Endothelial cell of umbilical vein (primary cell): ENCODE measurements at regions not wholly inside any gene's neighbourhood (a gene's known extent, or its start where the extent isn't known, plus 50 kb on each side); places are given as distances from the start of the nearest gene placed in this dataset.

Experiments used
- BruUV-seq: library from RNA; stranded (reverse); fragments of 400-500 nt; replicated peaks from 2 replicates; lab custom pipeline; 2021; lab: Mats Ljungman, UMichigan
- CTCF ChIA-PET: fragments of 300-600, 350-600 bp; sonication (Branson Sonifier 250); formaldehyde crosslinking; loops from one replicate; lab custom pipeline; 2021; ENCODE audit warnings: antibody characterized with exemption, inconsistent platforms; lab: Charles Lee
- POLR2A ChIA-PET: fragments of 300-600, 350-600 bp; sonication (Branson Sonifier 250); formaldehyde crosslinking; loops from one replicate; lab custom pipeline; 2021; ENCODE audit warnings: antibody characterized with exemption, inconsistent platforms; lab: Charles Lee
- DNase-seq: peaks from one replicate; pipeline ENCODE4 v3.0.0-alpha.2; 2011; ENCODE audit warnings: low read depth, low spot score
- FAIRE-seq: peaks from 2 replicates; lab custom pipeline; 2011; peaks lifted over from hg19 to GRCh38; lab: Jason Lieb, UNC
- H2AFZ ChIP-seq: 2 replicates; pipeline ENCODE4 v1.6.0; 2012; ENCODE audit warnings: low read depth, low read length, control low read depth, inconsistent platforms
- H3K27ac ChIP-seq: 2 replicates; pipeline ENCODE4 v1.5.1; 2011; ENCODE audit warnings: low read depth, mild to moderate bottlenecking, control low read depth, low read length, moderate library complexity; ENCODE audit not compliant: insufficient read depth
- H3K27me3 ChIP-seq, 2 experiments: 2 replicates each; pipeline versions ENCODE4 v1.6.0 to v1.6.1; 2011; ENCODE audit warnings: low read length in 2 of 2, mixed read lengths in 1 of 2; ENCODE audit not compliant: control insufficient read depth in 2 of 2, insufficient read depth in 2 of 2
- H3K36me3 ChIP-seq, 2 experiments: 2 replicates in 1 of 2; 3 replicates in 1 of 2; pipeline ENCODE4 v1.5.1; 2011; ENCODE audit warnings: low read length in 2 of 2, mild to moderate bottlenecking in 1 of 2, moderate library complexity in 1 of 2; ENCODE audit not compliant: control insufficient read depth in 2 of 2, insufficient read depth in 2 of 2; ENCODE audit errors: extremely low read depth in 1 of 2
- H3K4me1 ChIP-seq: 3 replicates; pipeline ENCODE4 v1.5.1; 2011; ENCODE audit warnings: mild to moderate bottlenecking, low read length; ENCODE audit not compliant: control insufficient read depth, insufficient read depth; ENCODE audit errors: extremely low read depth
- H3K4me2 ChIP-seq: 2 replicates; pipeline ENCODE4 v1.6.1; 2011; ENCODE audit warnings: low read length, control low read depth, mixed read lengths; ENCODE audit not compliant: insufficient read depth
- H3K4me3 ChIP-seq, 3 experiments: fragments of 200-600 bp in 1 of 3; sonication (generic), shearing (Covaris generic) in 1 of 3; replicated peaks in 1 of 3; 2 replicates each; pipeline ENCODE4 v1.5.1; 2011 to 2016; ENCODE audit warnings: control low read depth in 3 of 3, low read length in 3 of 3, mild to moderate bottlenecking in 2 of 3, inconsistent platforms in 1 of 3, low read depth in 1 of 3, moderate library complexity in 1 of 3; ENCODE audit not compliant: insufficient read depth in 1 of 3
- H3K79me2 ChIP-seq: 2 replicates; pipeline ENCODE4 v1.6.0; 2012; ENCODE audit warnings: low read length, inconsistent platforms; ENCODE audit not compliant: control insufficient read depth, insufficient read depth
- H3K9ac ChIP-seq: replicated peaks from 2 replicates; pipeline ENCODE3; 2011; ENCODE audit warnings: low read length, control low read depth; ENCODE audit not compliant: insufficient read depth; ENCODE audit errors: extremely low read depth
- H3K9me1 ChIP-seq: replicated peaks from 3 replicates; pipeline ENCODE4 v1.6.0; 2011; ENCODE audit warnings: mild to moderate bottlenecking, low read length; ENCODE audit not compliant: control insufficient read depth, insufficient read depth; ENCODE audit errors: extremely low read depth
- H3K9me3 ChIP-seq: replicated peaks from 2 replicates; pipeline ENCODE4 v1.5.1; 2012; ENCODE audit warnings: low read length, inconsistent platforms; ENCODE audit not compliant: control insufficient read depth, insufficient read depth
- H4K20me1 ChIP-seq: replicated peaks from 2 replicates; pipeline ENCODE3; 2011; ENCODE audit warnings: mild to moderate bottlenecking, low read length; ENCODE audit not compliant: control insufficient read depth, insufficient read depth; ENCODE audit errors: extremely low read depth
- EZH2 ChIP-seq: IDR thresholded peaks from 2 replicates; pipeline ENCODE4 v1.6.1; 2012; ENCODE audit warnings: borderline replicate concordance, low read depth, mild to moderate bottlenecking, moderate library complexity, low read length, inconsistent platforms; ENCODE audit not compliant: severe bottlenecking
- FOS ChIP-seq: IDR thresholded peaks from 2 replicates; pipeline ENCODE4 v1.6.1; 2011; ENCODE audit warnings: mild to moderate bottlenecking, low read length, moderate library complexity, borderline replicate concordance; ENCODE audit not compliant: insufficient read depth
- GATA2 ChIP-seq: IDR thresholded peaks from 2 replicates; pipeline ENCODE4 v1.7.0; 2011; ENCODE audit warnings: low read depth, mild to moderate bottlenecking, moderate library complexity, mixed read lengths, low read length; ENCODE audit not compliant: insufficient read length, insufficient read depth
- JUN ChIP-seq: IDR thresholded peaks from 2 replicates; pipeline ENCODE4 v1.6.1; 2011; ENCODE audit warnings: borderline replicate concordance, low read depth; ENCODE audit not compliant: insufficient read length, insufficient read depth
- MAX ChIP-seq: IDR thresholded peaks from 2 replicates; pipeline ENCODE4 v1.6.1; 2011; ENCODE audit not compliant: insufficient read depth, insufficient read length
- MYC ChIP-seq: IDR thresholded peaks from one replicate; pipeline ENCODE4 v1.6.1; 2011; ENCODE audit warnings: mild to moderate bottlenecking, low read depth, low read length
- POLR2A ChIP-seq: IDR thresholded peaks from 2 replicates; pipeline ENCODE4 v1.6.1; 2012; ENCODE audit warnings: low read depth, mild to moderate bottlenecking, control low read depth, low read length
- POLR2AphosphoS5 ChIP-seq: IDR thresholded peaks from 2 replicates; pipeline ENCODE4 v1.6.1; 2012; ENCODE audit warnings: low read depth, mild to moderate bottlenecking, control low read depth, low read length, moderate library complexity; ENCODE audit not compliant: insufficient read depth
- dilution Hi-C: fragments of 300-500 bp; cut with MboI; formaldehyde crosslinking; loops from one replicate; pipeline ENCODE4 v1.15.0; 2019; ENCODE audit warnings: low sequenced_read_pairs; ENCODE audit not compliant: extremely low pct_ligation_motif_present
- intact Hi-C: fragments of 100-400 bp; cut with micrococcal nuclease; formaldehyde crosslinking; loops from one replicate; pipeline ENCODE4 v1.10.0; 2022
- TF ChIP-seq, protein P1 (sequence below), 2 donors: IDR thresholded peaks; 1 replicate in 1 of 2; 2 replicates in 1 of 2; pipeline ENCODE4 v1.5.1; 2011; ENCODE audit warnings: low read length in 2 of 2, mild to moderate bottlenecking in 2 of 2, moderate library complexity in 2 of 2, control low read depth in 1 of 2, inconsistent platforms in 1 of 2, low read depth in 1 of 2; ENCODE audit not compliant: insufficient read depth in 1 of 2; ENCODE audit errors: extremely low read depth in 1 of 2

DNA sequence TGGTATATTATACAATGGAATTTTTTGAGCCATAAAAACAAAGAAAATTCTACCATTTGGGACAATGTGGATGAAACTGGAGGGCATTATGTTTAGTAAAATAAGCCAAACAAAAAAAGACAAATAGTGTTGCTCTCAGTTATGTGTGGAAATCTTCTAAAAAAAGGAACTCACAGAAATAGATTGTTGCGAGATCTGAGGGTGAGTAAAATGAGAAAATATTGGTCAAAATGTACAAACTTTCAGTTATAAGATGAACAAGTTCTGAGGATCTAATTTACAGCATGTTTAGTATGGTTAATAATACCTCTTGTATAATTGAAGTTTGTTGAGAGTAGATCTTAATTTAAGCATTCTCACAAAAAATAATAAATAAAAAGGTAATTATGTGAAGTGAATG, 291.2 kb downstream of the KIF20B start:
- no peak overlapping the region for H2AFZ ChIP-seq
- no peak for DNase-seq
- FAIRE-seq: no peak
- intact Hi-C loops: no loop called here
- ChIA-PET POLR2A (no interaction called here), CTCF (no interaction called here)
- H4K20me1 ChIP-seq: no peaks in the 10 kb centered on the region
- no peaks in the 10 kb centered on the region for H3K9me1 ChIP-seq
- H3K9me3 ChIP-seq: no peaks in the 10 kb centered on the region
- H3K9ac ChIP-seq: no peak overlapping the region
- TF ChIP-seq MAX: no peak
- TF ChIP-seq FOS: no peak
- no peak for TF ChIP-seq POLR2A
- TF ChIP-seq JUN: no peak
- TF ChIP-seq EZH2: no peak
- no peak for TF ChIP-seq MYC
- TF ChIP-seq GATA2: no peak
- TF ChIP-seq, protein P1, sequence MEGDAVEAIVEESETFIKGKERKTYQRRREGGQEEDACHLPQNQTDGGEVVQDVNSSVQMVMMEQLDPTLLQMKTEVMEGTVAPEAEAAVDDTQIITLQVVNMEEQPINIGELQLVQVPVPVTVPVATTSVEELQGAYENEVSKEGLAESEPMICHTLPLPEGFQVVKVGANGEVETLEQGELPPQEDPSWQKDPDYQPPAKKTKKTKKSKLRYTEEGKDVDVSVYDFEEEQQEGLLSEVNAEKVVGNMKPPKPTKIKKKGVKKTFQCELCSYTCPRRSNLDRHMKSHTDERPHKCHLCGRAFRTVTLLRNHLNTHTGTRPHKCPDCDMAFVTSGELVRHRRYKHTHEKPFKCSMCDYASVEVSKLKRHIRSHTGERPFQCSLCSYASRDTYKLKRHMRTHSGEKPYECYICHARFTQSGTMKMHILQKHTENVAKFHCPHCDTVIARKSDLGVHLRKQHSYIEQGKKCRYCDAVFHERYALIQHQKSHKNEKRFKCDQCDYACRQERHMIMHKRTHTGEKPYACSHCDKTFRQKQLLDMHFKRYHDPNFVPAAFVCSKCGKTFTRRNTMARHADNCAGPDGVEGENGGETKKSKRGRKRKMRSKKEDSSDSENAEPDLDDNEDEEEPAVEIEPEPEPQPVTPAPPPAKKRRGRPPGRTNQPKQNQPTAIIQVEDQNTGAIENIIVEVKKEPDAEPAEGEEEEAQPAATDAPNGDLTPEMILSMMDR (IDR thresholded peaks at IDR 0.05; ENCODE audit: extremely low read depth in 1 of 2, insufficient read depth in 1 of 2, low read depth in 1 of 2, low read length in 2 of 2): no peak
- no peak for TF ChIP-seq POLR2AphosphoS5
- no peaks in the 10 kb centered on the region for H3K27me3 ChIP-seq
- H3K4me2 ChIP-seq: no peak overlapping the region
- H3K36me3 ChIP-seq: no peaks in the 10 kb centered on the region
- no TSS peak for BruUV-seq
- no peak overlapping the region for H3K4me3 ChIP-seq
- H3K4me1 ChIP-seq: no peaks in the 10 kb centered on the region
- no peak overlapping the region for H3K27ac ChIP-seq
- H3K79me2 ChIP-seq: no peaks in the 10 kb centered on the region
- dilution Hi-C loops: no loop called here
